SU-DHL-6 (cell line): ENCODE measurements at regions not wholly inside any gene's neighbourhood (a gene's known extent, or its start where the extent isn't known, plus 50 kb on each side); places are given as distances from the start of the nearest gene placed in this dataset.

Experiments
- CTCF ChIP-seq: fragments of 200-600 bp; sonication (generic); IDR thresholded peaks from one replicate; pipeline ENCODE4 v1.5.1; 2017; ENCODE audit warnings: antibody characterized with exemption, mild to moderate bottlenecking, low read length, moderate library complexity; ENCODE audit not compliant: insufficient read depth, poor library complexity, severe bottlenecking
- EZH2phosphoT487 ChIP-seq: fragments of 200-600 bp; sonication (generic), shearing (Covaris generic); conservative IDR thresholded peaks from 2 replicates; pipeline ENCODE4 v1.6.1; 2018; ENCODE audit warnings: mild to moderate bottlenecking, antibody characterized with exemption, low read length, moderate library complexity, mixed read lengths

GRCh38 chr12:14185427-14186192 lies 179.9 kb upstream of the ATF7IP start:
- TF ChIP-seq CTCF (peak; percentile 43), EZH2phosphoT487 (no peak)
